ENCODE measurements at regions not wholly inside any gene's neighbourhood (a gene's known extent, or its start where the extent isn't known, plus 50 kb on each side); places are given as distances from the start of the nearest gene placed in this dataset.
"Not testable (repeated sequence)": the region's sequence is repeated elsewhere in the genome, so short reads cannot be mapped to it uniquely, and the experiment has no call there.

- Histone ChIP-seq H3K36me3 (no peaks in the 10 kb centered on the region), H3K4me1 (peaks cover 0 to 8% (median 0%) of the 10 kb centered on the region in 12 donors), H3K27ac (no peak overlapping the region), H3K9me3 (peaks cover 0 to 23% (median 2%) of the 10 kb centered on the region in 12 donors), H3K27me3 (no peaks in the 10 kb centered on the region), H3K4me3 (no peak overlapping the region)
- 65 to 76% (median 67%) methylated on average over 4 of the region's 4 CpGs for WGBS, 4 donors
- intact Hi-C loops (cut with DNase I), result no loop called here
- DNase-seq (no peak), ATAC-seq (no peak)
- TF ChIP-seq POLR2A (IDR thresholded peaks at IDR 0.05) (no peak), CTCF (IDR thresholded peaks at IDR 0.05) (no peak)
Observed at GRCh38 chr5:42870882-42871418, 59.3 kb upstream of the SELENOP start.

- DNase-seq; intact Hi-C loops (cut with DNase I); H3K27me3 ChIP-seq; H3K4me3 ChIP-seq; H3K4me1 ChIP-seq; H3K27ac ChIP-seq; H3K36me3 ChIP-seq; ATAC-seq: not testable (repeated sequence)
- WGBS, 4 donors, result 91 to 94% (median 93%) methylated on average over 5 of the region's 5 CpGs
- peaks cover 0 to 26% (median 2%) of the 10 kb centered on the region in 12 donors for H3K9me3 ChIP-seq
Observed at GRCh38 chr5:42868417-42868816, 56.7 kb upstream of the SELENOP start.

GRCh38 chr5:42864749-42865148, 53.1 kb upstream of the SELENOP start:
- 87 to 92% (median 89%) methylated on average over 3 of the region's 3 CpGs for WGBS, 4 donors
- H3K4me1 ChIP-seq; ATAC-seq; H3K27me3 ChIP-seq; DNase-seq; H3K4me3 ChIP-seq; H3K36me3 ChIP-seq; intact Hi-C loops (cut with DNase I); H3K27ac ChIP-seq: not testable (repeated sequence)
- H3K9me3 ChIP-seq, result peaks cover 0 to 36% (median 2%) of the 10 kb centered on the region in 12 donors
